ENCODE measurements at regions not wholly inside any gene's neighbourhood (a gene's known extent, or its start where the extent isn't known, plus 50 kb on each side); places are given as distances from the start of the nearest gene placed in this dataset.

DNA sequence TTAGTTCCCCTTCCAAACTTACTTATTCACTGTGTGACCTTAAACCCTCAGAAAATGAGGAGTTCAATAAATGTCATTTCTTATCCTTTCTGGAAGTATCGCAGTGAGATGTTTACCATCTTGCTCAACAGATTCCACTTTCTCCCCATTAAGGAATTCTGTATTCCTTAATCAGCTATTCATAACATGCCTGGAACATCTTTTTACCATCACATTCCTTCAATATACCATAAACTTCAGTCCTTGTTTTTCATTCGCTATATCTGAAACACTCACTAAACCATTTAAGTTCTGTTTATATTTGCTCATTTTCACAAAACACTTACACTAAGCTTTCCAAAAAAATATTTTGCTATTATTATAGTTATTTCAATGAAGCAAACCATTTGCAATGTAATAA, 1158.6 kb downstream of the CDH12 start:
- in situ Hi-C loops (cut with HindIII; ENCODE audit: low sequenced_read_pairs), result no loop called here
- TF ChIP-seq, protein P1, sequence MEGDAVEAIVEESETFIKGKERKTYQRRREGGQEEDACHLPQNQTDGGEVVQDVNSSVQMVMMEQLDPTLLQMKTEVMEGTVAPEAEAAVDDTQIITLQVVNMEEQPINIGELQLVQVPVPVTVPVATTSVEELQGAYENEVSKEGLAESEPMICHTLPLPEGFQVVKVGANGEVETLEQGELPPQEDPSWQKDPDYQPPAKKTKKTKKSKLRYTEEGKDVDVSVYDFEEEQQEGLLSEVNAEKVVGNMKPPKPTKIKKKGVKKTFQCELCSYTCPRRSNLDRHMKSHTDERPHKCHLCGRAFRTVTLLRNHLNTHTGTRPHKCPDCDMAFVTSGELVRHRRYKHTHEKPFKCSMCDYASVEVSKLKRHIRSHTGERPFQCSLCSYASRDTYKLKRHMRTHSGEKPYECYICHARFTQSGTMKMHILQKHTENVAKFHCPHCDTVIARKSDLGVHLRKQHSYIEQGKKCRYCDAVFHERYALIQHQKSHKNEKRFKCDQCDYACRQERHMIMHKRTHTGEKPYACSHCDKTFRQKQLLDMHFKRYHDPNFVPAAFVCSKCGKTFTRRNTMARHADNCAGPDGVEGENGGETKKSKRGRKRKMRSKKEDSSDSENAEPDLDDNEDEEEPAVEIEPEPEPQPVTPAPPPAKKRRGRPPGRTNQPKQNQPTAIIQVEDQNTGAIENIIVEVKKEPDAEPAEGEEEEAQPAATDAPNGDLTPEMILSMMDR (IDR thresholded peaks at IDR 0.05; ENCODE audit: low read depth, low read length), result no peak
- no peak overlapping the region for H3K4me3 ChIP-seq (ENCODE audit: low read depth, low read length)
- no peak for DNase-seq (ENCODE audit: low read depth, low spot score)

DNA sequence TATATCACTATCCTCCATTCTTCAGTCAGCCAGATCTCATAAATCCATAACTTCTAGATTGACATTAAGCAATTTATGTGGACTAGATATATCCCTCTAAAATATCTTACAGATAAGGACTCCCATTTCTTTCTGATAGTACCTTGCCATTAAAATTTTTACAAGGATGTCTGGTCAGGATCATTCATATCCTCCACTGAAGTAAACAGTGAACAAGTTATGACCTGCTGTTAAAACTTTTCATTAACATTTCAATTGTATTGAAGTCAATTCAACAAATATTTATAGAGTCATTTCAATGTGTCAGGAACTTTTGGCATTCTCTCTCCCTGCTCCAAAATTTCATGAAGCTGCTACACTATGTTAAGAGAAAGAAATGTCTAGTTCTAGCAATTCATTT, 1159.6 kb downstream of the CDH12 start:
- no peak for DNase-seq (ENCODE audit: low read depth, low spot score)
- H3K4me3 ChIP-seq (ENCODE audit: low read depth, low read length), result no peak overlapping the region
- in situ Hi-C loops (cut with HindIII; ENCODE audit: low sequenced_read_pairs), result no loop called here
- TF ChIP-seq, protein P1 (IDR thresholded peaks at IDR 0.05; ENCODE audit: low read depth, low read length), result no peak

DNA sequence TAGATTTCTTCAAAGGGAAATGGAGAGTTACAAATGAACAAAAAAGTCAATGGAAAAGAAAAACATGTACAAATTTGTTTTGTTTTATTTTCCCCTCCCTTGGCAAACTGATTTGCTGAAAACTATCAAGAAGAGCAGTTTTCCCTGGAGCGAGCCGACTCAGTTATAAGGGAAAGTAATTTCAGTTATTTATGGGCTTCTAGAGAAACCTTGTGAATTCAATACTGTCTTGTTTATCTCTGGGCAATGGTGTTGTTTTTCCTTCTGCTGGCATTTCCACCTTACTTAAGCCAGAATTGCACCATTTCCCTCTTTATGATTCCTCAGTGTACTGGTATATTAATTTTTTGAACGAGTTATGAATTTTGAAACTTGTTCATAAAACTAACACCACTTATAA, 1163.6 kb downstream of the CDH12 start:
- no peak for DNase-seq (ENCODE audit: low read depth, low spot score)
- in situ Hi-C loops (cut with HindIII; ENCODE audit: low sequenced_read_pairs), result no loop called here
- TF ChIP-seq, protein P1 (IDR thresholded peaks at IDR 0.05; ENCODE audit: low read depth, low read length), result no peak
- H3K4me3 ChIP-seq (ENCODE audit: low read depth, low read length), result no peak overlapping the region

DNA sequence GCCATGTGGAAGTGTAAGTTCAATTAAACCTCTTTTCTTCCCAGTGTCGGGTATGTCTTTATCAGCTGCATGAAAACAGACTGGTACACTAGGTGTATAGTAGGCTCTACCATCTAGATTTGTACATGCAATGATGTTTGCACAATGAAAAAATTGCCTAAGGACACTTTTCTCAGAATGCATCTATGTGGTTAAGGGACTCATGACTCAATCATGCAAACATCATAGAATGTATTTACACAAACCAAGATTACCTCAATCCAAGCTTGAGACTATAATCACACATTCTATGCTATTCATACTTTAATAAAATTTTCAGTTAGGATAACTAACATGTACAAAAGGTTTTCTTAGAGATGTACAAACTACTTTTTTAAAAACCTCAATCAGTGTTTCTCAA, 1164.5 kb downstream of the CDH12 start:
- in situ Hi-C loops (cut with HindIII; ENCODE audit: low sequenced_read_pairs), result no loop called here
- no peak overlapping the region for H3K4me3 ChIP-seq (ENCODE audit: low read depth, low read length)
- no peak for DNase-seq (ENCODE audit: low read depth, low spot score)
- TF ChIP-seq, protein P1 (IDR thresholded peaks at IDR 0.05; ENCODE audit: low read depth, low read length), result no peak

DNA sequence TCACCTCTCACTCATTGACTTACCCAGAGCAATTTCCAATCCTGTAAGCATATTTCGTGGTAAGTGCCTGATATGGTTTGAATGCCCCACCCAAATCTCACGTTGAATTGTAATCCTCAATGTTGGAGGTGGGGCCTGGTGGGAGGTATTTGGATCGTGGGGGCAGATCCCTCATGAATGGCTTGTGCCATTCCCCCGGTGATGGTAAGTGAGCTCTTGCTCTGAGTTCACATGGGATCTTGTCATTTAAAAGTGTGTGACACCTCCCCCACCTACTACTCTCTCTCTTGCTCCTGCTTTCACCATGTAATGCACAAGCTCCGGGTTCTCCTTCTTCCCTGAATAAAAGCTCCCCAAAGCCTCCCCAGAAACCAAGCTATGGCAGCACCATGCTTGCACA, 1165.5 kb downstream of the CDH12 start:
- in situ Hi-C loops (cut with HindIII; ENCODE audit: low sequenced_read_pairs), result no loop called here
- DNase-seq (ENCODE audit: low read depth, low spot score), result no peak
- TF ChIP-seq, protein P1 (IDR thresholded peaks at IDR 0.05; ENCODE audit: low read depth, low read length), result no peak
- H3K4me3 ChIP-seq (ENCODE audit: low read depth, low read length), result no peak overlapping the region

DNA sequence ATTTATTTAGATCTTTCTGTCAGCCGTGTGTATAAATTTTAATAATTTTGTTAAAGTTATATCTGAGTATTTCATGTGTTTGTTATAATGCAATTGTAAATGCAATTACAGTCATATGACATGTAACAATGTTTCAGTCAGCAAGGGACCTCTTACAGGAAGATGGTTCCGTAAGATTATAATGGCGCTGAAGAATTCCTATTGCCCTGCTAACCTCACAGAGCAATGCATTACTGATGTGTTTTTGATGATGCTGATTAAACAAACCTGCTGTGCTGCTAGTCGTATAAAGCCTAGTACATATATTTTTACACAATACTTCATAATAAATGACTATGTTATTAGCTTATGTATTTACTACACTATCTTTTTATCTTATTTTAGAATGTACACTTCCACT, 1166.4 kb downstream of the CDH12 start:
- TF ChIP-seq, protein P1 (IDR thresholded peaks at IDR 0.05; ENCODE audit: low read depth, low read length), result no peak
- no peak for DNase-seq (ENCODE audit: low read depth, low spot score)
- in situ Hi-C loops (cut with HindIII; ENCODE audit: low sequenced_read_pairs), result no loop called here
- no peak overlapping the region for H3K4me3 ChIP-seq (ENCODE audit: low read depth, low read length)

DNA sequence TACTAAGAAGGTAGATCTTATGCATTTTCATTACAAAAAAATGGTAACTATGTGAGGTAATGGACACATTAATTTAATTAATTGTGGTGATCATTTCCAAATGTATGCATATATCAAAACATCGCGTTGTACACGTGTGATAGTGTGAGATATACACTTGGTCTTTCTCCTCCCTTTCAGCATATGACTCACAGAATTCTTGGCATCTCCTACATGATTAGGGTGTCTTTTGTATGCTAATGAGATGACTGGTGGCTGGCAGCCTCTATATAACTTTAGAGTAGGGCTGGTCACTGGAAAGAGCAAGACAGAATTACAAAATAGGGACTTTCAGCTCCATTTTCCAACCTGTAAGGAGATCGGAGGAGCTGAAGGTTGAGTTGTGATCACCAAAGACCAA, 1167.6 kb downstream of the CDH12 start:
- H3K4me3 ChIP-seq (ENCODE audit: low read depth, low read length), result no peak overlapping the region
- in situ Hi-C loops (cut with HindIII; ENCODE audit: low sequenced_read_pairs), result no loop called here
- TF ChIP-seq, protein P1 (IDR thresholded peaks at IDR 0.05; ENCODE audit: low read depth, low read length), result no peak

More for the DNA sequence above, 1167.6 kb downstream of the CDH12 start:
- peak; percentile 58 for DNase-seq (ENCODE audit: low read depth, low spot score)
